ENCODE measurements at regions not wholly inside any gene's neighbourhood (a gene's known extent, or its start where the extent isn't known, plus 50 kb on each side); places are given as distances from the start of the nearest gene placed in this dataset.

GRCh38 chr7:17194656-17195055, 103.8 kb upstream of the AHR start:
- Histone ChIP-seq H3K4me1 (ENCODE audit: control insufficient read depth, insufficient read depth, low read length) (no peaks in the 10 kb centered on the region), H3K27ac (ENCODE audit: low read length) (no peak overlapping the region), H3K4me3 (ENCODE audit: low read length in 2 of 2) (no peak overlapping the region), H3K36me3 (ENCODE audit: control insufficient read depth in 2 of 2, insufficient read depth in 2 of 2, low read length in 2 of 2) (no peaks in the 10 kb centered on the region), H3K9ac (ENCODE audit: low read length in 2 of 2) (no peak overlapping the region), H3K27me3 (ENCODE audit: control insufficient read depth in 1 of 2, insufficient read depth in 2 of 2, low read length in 2 of 2) (no peaks in the 10 kb centered on the region), H3K9me3 (ENCODE audit: control insufficient read depth in 2 of 2, low read length in 2 of 2) (no peaks in the 10 kb centered on the region)

DNA sequence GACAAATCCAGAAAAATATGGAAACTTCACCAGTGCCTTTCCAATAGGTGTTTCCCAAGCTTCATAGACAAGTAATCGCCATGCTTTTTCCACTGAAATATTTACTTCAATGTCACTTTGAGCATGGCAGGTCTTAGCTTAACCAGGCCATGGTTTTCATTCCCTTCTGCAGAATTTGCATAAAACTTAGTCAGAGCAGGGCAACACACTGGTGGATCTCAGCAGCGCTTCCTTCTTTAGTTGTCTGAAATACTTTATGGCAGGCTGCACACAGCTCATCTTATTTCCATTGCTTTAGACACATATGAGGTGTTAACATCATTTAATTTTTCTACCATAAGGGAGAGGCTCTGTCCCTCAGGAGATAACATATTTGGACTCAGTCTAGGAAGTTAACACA, 102.9 kb upstream of the AHR start:
- Histone ChIP-seq H3K27ac (ENCODE audit: low read length) (no peak overlapping the region), H3K9ac (ENCODE audit: low read length in 2 of 2) (no peak overlapping the region), H3K9me3 (ENCODE audit: control insufficient read depth in 2 of 2, low read length in 2 of 2) (no peaks in the 10 kb centered on the region), H3K4me1 (ENCODE audit: control insufficient read depth, insufficient read depth, low read length) (no peaks in the 10 kb centered on the region), H3K4me3 (ENCODE audit: low read length in 2 of 2) (no peak overlapping the region), H3K36me3 (ENCODE audit: control insufficient read depth in 2 of 2, insufficient read depth in 2 of 2, low read length in 2 of 2) (no peaks in the 10 kb centered on the region), H3K27me3 (ENCODE audit: control insufficient read depth in 1 of 2, insufficient read depth in 2 of 2, low read length in 2 of 2) (no peaks in the 10 kb centered on the region)

DNA sequence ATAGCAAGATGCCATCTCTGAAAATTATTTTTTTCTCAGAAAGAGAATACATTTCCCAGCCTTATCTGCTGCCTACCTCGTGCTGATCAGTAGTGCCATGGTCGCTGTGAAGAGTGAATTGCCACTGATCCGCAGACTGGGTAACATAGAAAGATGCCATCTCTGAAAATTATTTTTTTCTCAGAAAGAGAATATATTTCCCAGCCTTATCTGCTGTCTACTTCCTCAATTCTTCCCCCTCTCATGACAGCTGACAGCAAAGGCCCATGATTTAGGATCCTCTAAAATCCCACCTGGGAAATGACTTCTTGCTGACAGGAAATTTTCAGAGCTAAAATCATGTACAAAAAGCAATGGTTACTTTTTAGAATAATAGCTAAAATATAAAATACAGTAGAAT, 92.5 kb upstream of the AHR start:
- Histone ChIP-seq H3K4me1 (ENCODE audit: control insufficient read depth, insufficient read depth, low read length) (no peaks in the 10 kb centered on the region), H3K9me3 (ENCODE audit: control insufficient read depth in 2 of 2, low read length in 2 of 2) (no peaks in the 10 kb centered on the region), H3K36me3 (ENCODE audit: control insufficient read depth in 2 of 2, insufficient read depth in 2 of 2, low read length in 2 of 2) (no peaks in the 10 kb centered on the region), H3K4me3 (ENCODE audit: low read length in 2 of 2) (no peak overlapping the region), H3K27me3 (ENCODE audit: control insufficient read depth in 1 of 2, insufficient read depth in 2 of 2, low read length in 2 of 2) (no peaks in the 10 kb centered on the region), H3K27ac (ENCODE audit: low read length) (no peak overlapping the region), H3K9ac (ENCODE audit: low read length in 2 of 2) (no peak overlapping the region)

DNA sequence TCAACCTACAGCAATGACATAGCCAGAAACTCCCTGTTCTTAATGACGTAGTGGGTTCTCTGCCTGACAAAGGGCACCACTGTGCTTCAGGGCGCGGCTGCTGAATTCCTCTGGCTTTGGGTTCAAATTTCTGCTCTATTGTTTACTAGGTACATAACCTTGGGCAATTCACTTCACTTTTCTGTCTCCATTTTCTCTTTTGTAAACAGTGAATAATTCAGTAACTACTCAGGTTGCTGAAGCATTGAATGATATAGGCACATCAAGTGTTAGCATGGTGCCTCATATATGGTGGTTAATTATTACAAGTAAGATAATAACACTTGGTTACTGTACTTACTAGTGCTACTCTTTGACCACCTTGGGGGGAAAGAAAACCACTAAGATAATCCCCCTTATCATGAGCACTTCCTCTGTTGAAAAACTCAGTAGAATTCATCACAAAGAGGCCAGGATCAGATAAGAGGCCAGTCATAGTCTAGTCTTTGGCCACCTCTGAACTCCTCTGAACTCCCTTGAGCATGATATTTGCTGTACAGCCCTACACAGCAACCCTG, 92.0 kb upstream of the AHR start:
- H3K36me3 ChIP-seq (ENCODE audit: control insufficient read depth in 2 of 2, insufficient read depth in 2 of 2, low read length in 2 of 2) = no peaks in the 10 kb centered on the region
- no peaks in the 10 kb centered on the region for H3K4me1 ChIP-seq (ENCODE audit: control insufficient read depth, insufficient read depth, low read length)
- no peak overlapping the region for H3K9ac ChIP-seq (ENCODE audit: low read length in 2 of 2)
- no peak overlapping the region for H3K4me3 ChIP-seq (ENCODE audit: low read length in 2 of 2)
- H3K27me3 ChIP-seq (ENCODE audit: control insufficient read depth in 1 of 2, insufficient read depth in 2 of 2, low read length in 2 of 2) = no peaks in the 10 kb centered on the region
- H3K27ac ChIP-seq (ENCODE audit: low read length) = no peak overlapping the region
- no peaks in the 10 kb centered on the region for H3K9me3 ChIP-seq (ENCODE audit: control insufficient read depth in 2 of 2, low read length in 2 of 2)

GRCh38 chr7:17207220-17207619, 91.2 kb upstream of the AHR start:
- H3K9me3 ChIP-seq (ENCODE audit: control insufficient read depth in 2 of 2, low read length in 2 of 2) = no peaks in the 10 kb centered on the region
- no peaks in the 10 kb centered on the region for H3K4me1 ChIP-seq (ENCODE audit: control insufficient read depth, insufficient read depth, low read length)
- no peaks in the 10 kb centered on the region for H3K36me3 ChIP-seq (ENCODE audit: control insufficient read depth in 2 of 2, insufficient read depth in 2 of 2, low read length in 2 of 2)
- H3K9ac ChIP-seq (ENCODE audit: low read length in 2 of 2) = no peak overlapping the region
- H3K27ac ChIP-seq (ENCODE audit: low read length) = no peak overlapping the region
- H3K4me3 ChIP-seq (ENCODE audit: low read length in 2 of 2) = no peak overlapping the region
- no peaks in the 10 kb centered on the region for H3K27me3 ChIP-seq (ENCODE audit: control insufficient read depth in 1 of 2, insufficient read depth in 2 of 2, low read length in 2 of 2)

DNA sequence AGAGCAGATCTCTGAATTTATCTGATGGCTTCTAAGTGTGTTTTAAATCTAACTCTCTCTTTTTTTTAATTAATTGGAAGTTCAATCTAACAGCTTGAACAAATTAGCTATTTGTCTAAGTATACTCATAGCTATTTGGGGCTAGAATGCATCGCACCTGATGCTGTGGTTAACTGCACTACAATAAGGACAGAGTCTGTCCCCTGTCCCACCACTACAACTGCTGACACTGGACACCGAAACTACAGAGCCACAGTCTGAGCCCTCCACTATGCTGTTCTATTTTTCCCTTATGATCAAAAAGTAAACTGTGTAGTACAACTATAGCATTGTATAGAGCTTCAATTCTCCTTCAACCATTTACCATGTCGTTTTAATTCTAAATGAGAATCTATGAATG, 89.4 kb upstream of the AHR start:
- H3K27ac ChIP-seq (ENCODE audit: low read length) = no peak overlapping the region
- H3K36me3 ChIP-seq (ENCODE audit: control insufficient read depth in 2 of 2, insufficient read depth in 2 of 2, low read length in 2 of 2) = no peaks in the 10 kb centered on the region
- H3K9ac ChIP-seq (ENCODE audit: low read length in 2 of 2) = no peak overlapping the region
- no peaks in the 10 kb centered on the region for H3K27me3 ChIP-seq (ENCODE audit: control insufficient read depth in 1 of 2, insufficient read depth in 2 of 2, low read length in 2 of 2)
- H3K9me3 ChIP-seq (ENCODE audit: control insufficient read depth in 2 of 2, low read length in 2 of 2) = no peaks in the 10 kb centered on the region
- no peaks in the 10 kb centered on the region for H3K4me1 ChIP-seq (ENCODE audit: control insufficient read depth, insufficient read depth, low read length)
- no peak overlapping the region for H3K4me3 ChIP-seq (ENCODE audit: low read length in 2 of 2)

GRCh38 chr7:17211307-17211836, 87.1 kb upstream of the AHR start:
- Histone ChIP-seq H3K9ac (ENCODE audit: low read length in 2 of 2) (no peak overlapping the region), H3K4me1 (ENCODE audit: control insufficient read depth, insufficient read depth, low read length) (no peaks in the 10 kb centered on the region), H3K27ac (ENCODE audit: low read length) (no peak overlapping the region), H3K27me3 (ENCODE audit: control insufficient read depth in 1 of 2, insufficient read depth in 2 of 2, low read length in 2 of 2) (no peaks in the 10 kb centered on the region), H3K36me3 (ENCODE audit: control insufficient read depth in 2 of 2, insufficient read depth in 2 of 2, low read length in 2 of 2) (no peaks in the 10 kb centered on the region), H3K9me3 (ENCODE audit: control insufficient read depth in 2 of 2, low read length in 2 of 2) (no peaks in the 10 kb centered on the region), H3K4me3 (ENCODE audit: low read length in 2 of 2) (no peak overlapping the region)

GRCh38 chr7:17212188-17212587, 86.3 kb upstream of the AHR start:
- Histone ChIP-seq H3K4me3 (ENCODE audit: low read length in 2 of 2) (no peak overlapping the region), H3K9ac (ENCODE audit: low read length in 2 of 2) (no peak overlapping the region), H3K27ac (ENCODE audit: low read length) (no peak overlapping the region), H3K36me3 (ENCODE audit: control insufficient read depth in 2 of 2, insufficient read depth in 2 of 2, low read length in 2 of 2) (no peaks in the 10 kb centered on the region), H3K27me3 (ENCODE audit: control insufficient read depth in 1 of 2, insufficient read depth in 2 of 2, low read length in 2 of 2) (no peaks in the 10 kb centered on the region), H3K4me1 (ENCODE audit: control insufficient read depth, insufficient read depth, low read length) (no peaks in the 10 kb centered on the region), H3K9me3 (ENCODE audit: control insufficient read depth in 2 of 2, low read length in 2 of 2) (no peaks in the 10 kb centered on the region)

DNA sequence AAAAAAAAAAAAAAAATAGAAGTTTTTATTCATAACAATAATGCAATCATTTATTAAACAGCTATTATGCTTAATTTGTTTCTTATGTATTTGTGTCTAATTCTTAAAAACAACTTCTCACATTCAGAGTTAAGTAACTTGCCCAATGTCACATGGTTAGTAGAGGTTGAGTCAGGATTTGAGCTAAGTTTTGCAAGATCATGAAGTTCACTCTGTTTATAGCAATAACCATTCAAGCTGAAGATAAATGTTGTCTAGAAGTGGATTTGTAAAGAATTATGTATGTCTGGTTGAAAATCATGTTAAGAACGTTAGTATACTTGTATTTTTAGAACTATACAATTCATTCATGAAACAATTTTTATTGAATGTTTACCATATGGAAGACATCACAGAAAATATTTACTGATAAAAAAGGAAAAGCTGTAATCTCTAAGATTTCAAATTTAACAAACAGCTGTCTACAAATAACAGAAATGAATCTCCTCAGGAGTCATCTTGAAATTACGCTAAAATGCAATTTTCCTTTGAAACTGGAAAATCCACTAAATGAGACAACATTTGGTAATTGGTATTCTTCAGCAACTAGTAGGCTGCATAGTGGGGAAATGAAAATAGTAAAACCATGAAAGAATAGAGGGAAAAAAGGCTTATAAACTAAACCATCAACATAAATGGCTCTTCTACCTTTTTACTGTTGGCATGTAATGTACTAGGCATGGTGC, 70.5 kb upstream of the AHR start:
- no peaks in the 10 kb centered on the region for H3K27me3 ChIP-seq (ENCODE audit: control insufficient read depth in 1 of 2, insufficient read depth in 2 of 2, low read length in 2 of 2)
- no peaks in the 10 kb centered on the region for H3K36me3 ChIP-seq (ENCODE audit: control insufficient read depth in 2 of 2, insufficient read depth in 2 of 2, low read length in 2 of 2)
- H3K27ac ChIP-seq (ENCODE audit: low read length) = no peak overlapping the region
- H3K9ac ChIP-seq (ENCODE audit: low read length in 2 of 2) = no peak overlapping the region
- no peaks in the 10 kb centered on the region for H3K4me1 ChIP-seq (ENCODE audit: control insufficient read depth, insufficient read depth, low read length)
- no peaks in the 10 kb centered on the region for H3K9me3 ChIP-seq (ENCODE audit: control insufficient read depth in 2 of 2, low read length in 2 of 2)
- no peak overlapping the region for H3K4me3 ChIP-seq (ENCODE audit: low read length in 2 of 2)

- Histone ChIP-seq H3K36me3 (ENCODE audit: control insufficient read depth in 2 of 2, insufficient read depth in 2 of 2, low read length in 2 of 2) (no peaks in the 10 kb centered on the region), H3K9me3 (ENCODE audit: control insufficient read depth in 2 of 2, low read length in 2 of 2) (no peaks in the 10 kb centered on the region), H3K4me1 (ENCODE audit: control insufficient read depth, insufficient read depth, low read length) (no peaks in the 10 kb centered on the region), H3K4me3 (ENCODE audit: low read length in 2 of 2) (no peak overlapping the region), H3K9ac (ENCODE audit: low read length in 2 of 2) (no peak overlapping the region), H3K27ac (ENCODE audit: low read length) (no peak overlapping the region), H3K27me3 (ENCODE audit: control insufficient read depth in 1 of 2, insufficient read depth in 2 of 2, low read length in 2 of 2) (no peaks in the 10 kb centered on the region)
Observed at GRCh38 chr7:17229228-17229627, 69.2 kb upstream of the AHR start.

DNA sequence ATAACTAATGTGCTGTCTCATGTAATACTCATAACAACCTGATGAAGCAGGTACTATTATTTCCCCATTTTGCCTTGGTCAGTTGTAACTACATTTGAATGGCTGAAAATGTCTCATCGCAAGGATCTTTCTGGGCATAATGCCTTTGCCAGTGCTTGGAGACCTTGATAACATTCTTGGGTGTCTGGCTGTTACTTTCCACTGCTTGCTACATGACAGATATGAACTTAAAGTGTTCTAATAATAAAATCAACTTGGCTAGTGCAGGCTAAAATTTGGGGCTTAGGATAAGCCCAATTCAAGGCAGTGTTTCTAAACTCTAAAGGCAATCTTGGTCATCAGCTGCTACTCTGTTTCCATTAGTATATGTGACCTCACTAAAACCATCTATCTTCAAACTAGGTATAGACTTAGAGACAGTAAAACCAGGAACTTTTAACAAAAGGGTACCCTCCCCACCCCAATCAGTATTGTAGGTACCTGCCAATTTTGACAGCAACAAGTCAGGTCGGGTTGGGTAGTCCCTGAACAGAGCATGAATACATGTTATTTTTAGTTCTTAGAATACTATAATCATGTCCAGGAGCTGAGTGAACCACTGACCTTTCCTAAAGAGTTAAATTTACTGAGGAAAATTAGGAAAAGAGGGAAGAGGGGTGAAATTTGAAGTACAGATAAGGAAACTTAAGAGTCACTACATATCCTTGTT, 68.2 kb upstream of the AHR start:
- Histone ChIP-seq H3K4me3 (ENCODE audit: low read length in 2 of 2) (no peak overlapping the region), H3K9me3 (ENCODE audit: control insufficient read depth in 2 of 2, low read length in 2 of 2) (no peaks in the 10 kb centered on the region), H3K27ac (ENCODE audit: low read length) (no peak overlapping the region), H3K9ac (ENCODE audit: low read length in 2 of 2) (no peak overlapping the region), H3K27me3 (ENCODE audit: control insufficient read depth in 1 of 2, insufficient read depth in 2 of 2, low read length in 2 of 2) (no peaks in the 10 kb centered on the region), H3K36me3 (ENCODE audit: control insufficient read depth in 2 of 2, insufficient read depth in 2 of 2, low read length in 2 of 2) (no peaks in the 10 kb centered on the region), H3K4me1 (ENCODE audit: control insufficient read depth, insufficient read depth, low read length) (no peaks in the 10 kb centered on the region)
